ENCODE measurements at regions not wholly inside any gene's neighbourhood (a gene's known extent, or its start where the extent isn't known, plus 50 kb on each side); places are given as distances from the start of the nearest gene placed in this dataset.

GRCh38 chr5:3234566-3234965 lies 361.1 kb upstream of the IRX1 start:
- no peak overlapping the region for H3K9ac ChIP-seq (ENCODE audit: low read length)
- CTCF ChIA-PET: no interaction called here
- H3K9me3 ChIP-seq (ENCODE audit: control insufficient read depth in 1 of 2, insufficient read depth in 1 of 2, low read depth in 1 of 2, low read length in 2 of 2): peaks cover 19 to 28% of the 10 kb centered on the region in 2 experiments; a peak in 2 of 4 replicates
- H2AFZ ChIP-seq (ENCODE audit: low read depth, low read length, poor library complexity, severe bottlenecking): no peak overlapping the region
- no peak overlapping the region for H3K4me2 ChIP-seq (ENCODE audit: low read length)
- no peaks in the 10 kb centered on the region for H4K20me1 ChIP-seq (ENCODE audit: insufficient read depth)
- DNase-seq (ENCODE audit: low read depth, low spot score) (no peak), ATAC-seq (no peak)
- H3K9me2 ChIP-seq (ENCODE audit: insufficient read depth): no peaks in the 10 kb centered on the region
- no peaks in the 10 kb centered on the region for H3K79me2 ChIP-seq (ENCODE audit: insufficient read depth, low read length)
- intact Hi-C loops (cut with micrococcal nuclease): no loop called here
- no peaks in the 10 kb centered on the region for H3K4me1 ChIP-seq (ENCODE audit: control insufficient read depth in 1 of 2, insufficient read depth in 2 of 2, low read length in 2 of 2)
- no peak for TF ChIP-seq SP1 (IDR thresholded peaks at IDR 0.05; ENCODE audit: low read depth)
- no peak overlapping the region for H3K4me3 ChIP-seq (replicated peaks in 1 of 2; ENCODE audit: low read depth in 1 of 2, low read length in 2 of 2)
- H3K27me3 ChIP-seq (ENCODE audit: insufficient read depth, low read length): no peaks in the 10 kb centered on the region
- H3K36me3 ChIP-seq (ENCODE audit: control insufficient read depth in 1 of 2, insufficient read depth in 2 of 2, low read length in 2 of 2): no peaks in the 10 kb centered on the region
- POLR2A ChIA-PET: no interaction called here
- RAD21 ChIA-PET (ENCODE audit: low non-redundant PET in 1 of 2, low total read pairs in 2 of 2, uncharacterized antibody in 2 of 2, unreplicated experiment in 2 of 2): no interaction called here
- BruUV-seq (replicated peaks): no TSS peak
- no peak overlapping the region for H3K27ac ChIP-seq (ENCODE audit: low read depth, low read length)

- CTCF ChIA-PET: no interaction called here
- TF ChIP-seq, protein P1, sequence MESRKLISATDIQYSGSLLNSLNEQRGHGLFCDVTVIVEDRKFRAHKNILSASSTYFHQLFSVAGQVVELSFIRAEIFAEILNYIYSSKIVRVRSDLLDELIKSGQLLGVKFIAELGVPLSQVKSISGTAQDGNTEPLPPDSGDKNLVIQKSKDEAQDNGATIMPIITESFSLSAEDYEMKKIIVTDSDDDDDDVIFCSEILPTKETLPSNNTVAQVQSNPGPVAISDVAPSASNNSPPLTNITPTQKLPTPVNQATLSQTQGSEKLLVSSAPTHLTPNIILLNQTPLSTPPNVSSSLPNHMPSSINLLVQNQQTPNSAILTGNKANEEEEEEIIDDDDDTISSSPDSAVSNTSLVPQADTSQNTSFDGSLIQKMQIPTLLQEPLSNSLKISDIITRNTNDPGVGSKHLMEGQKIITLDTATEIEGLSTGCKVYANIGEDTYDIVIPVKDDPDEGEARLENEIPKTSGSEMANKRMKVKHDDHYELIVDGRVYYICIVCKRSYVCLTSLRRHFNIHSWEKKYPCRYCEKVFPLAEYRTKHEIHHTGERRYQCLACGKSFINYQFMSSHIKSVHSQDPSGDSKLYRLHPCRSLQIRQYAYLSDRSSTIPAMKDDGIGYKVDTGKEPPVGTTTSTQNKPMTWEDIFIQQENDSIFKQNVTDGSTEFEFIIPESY (IDR thresholded peaks at IDR 0.05; ENCODE audit: extremely low read depth, insufficient replicate concordance, low read length): no peak
- TF ChIP-seq EZH2phosphoT487 (IDR thresholded peaks at IDR 0.05; ENCODE audit: borderline replicate concordance) (no peak), CEBPB (IDR thresholded peaks at IDR 0.05; ENCODE audit: low read depth) (no peak), CTCF (IDR thresholded peaks at IDR 0.05 in 2 of 3, conservative IDR thresholded peaks at IDR 0.05 in 1 of 3; ENCODE audit: borderline replicate concordance in 1 of 3, insufficient read depth in 1 of 3, low read depth in 2 of 3, low read length in 2 of 3) (no peak), JUND (IDR thresholded peaks at IDR 0.05) (no peak), REST (IDR thresholded peaks at IDR 0.05; ENCODE audit: low read depth) (no peak), SRF (IDR thresholded peaks at IDR 0.05; ENCODE audit: low read depth) (no peak), POLR2AphosphoS5 (IDR thresholded peaks at IDR 0.05; ENCODE audit: low read depth, low read length) (no peak), ELF1 (IDR thresholded peaks at IDR 0.05; ENCODE audit: borderline replicate concordance, low read depth) (no peak), SP1 (IDR thresholded peaks at IDR 0.05; ENCODE audit: low read depth) (no peak), ZNF274 (IDR thresholded peaks at IDR 0.05; ENCODE audit: low read depth, low read length) (no peak), YY1 (IDR thresholded peaks at IDR 0.05; ENCODE audit: extremely low read depth, insufficient replicate concordance, low read depth, low read length) (no peak), EZH2 (IDR thresholded peaks at IDR 0.05) (no peak), RAD21 (IDR thresholded peaks at IDR 0.05; ENCODE audit: low read depth) (no peak)
Observed at GRCh38 chr5:3230941-3231340, 364.7 kb upstream of the IRX1 start.

More at GRCh38 chr5:3230941-3231340, 364.7 kb upstream of the IRX1 start:
- Histone ChIP-seq H3K4me3 (replicated peaks in 1 of 2; ENCODE audit: low read depth in 1 of 2, low read length in 2 of 2) (no peak overlapping the region), H3K4me1 (ENCODE audit: control insufficient read depth in 1 of 2, insufficient read depth in 2 of 2, low read length in 2 of 2) (no peaks in the 10 kb centered on the region), H3K9me3 (ENCODE audit: control insufficient read depth in 1 of 2, insufficient read depth in 1 of 2, low read depth in 1 of 2, low read length in 2 of 2) (peaks cover 13 to 20% of the 10 kb centered on the region in 2 experiments; a peak in 2 of 4 replicates), H3K4me2 (ENCODE audit: low read length) (no peak overlapping the region), H3K79me2 (ENCODE audit: insufficient read depth, low read length) (no peaks in the 10 kb centered on the region), H3K9ac (ENCODE audit: low read length) (no peak overlapping the region), H3K27ac (ENCODE audit: low read depth, low read length) (no peak overlapping the region), H3K9me2 (ENCODE audit: insufficient read depth) (no peaks in the 10 kb centered on the region), H4K20me1 (ENCODE audit: insufficient read depth) (no peaks in the 10 kb centered on the region), H2AFZ (ENCODE audit: low read depth, low read length, poor library complexity, severe bottlenecking) (no peak overlapping the region), H3K27me3 (ENCODE audit: insufficient read depth, low read length) (no peaks in the 10 kb centered on the region), H3K36me3 (ENCODE audit: control insufficient read depth in 1 of 2, insufficient read depth in 2 of 2, low read length in 2 of 2) (no peaks in the 10 kb centered on the region)
- DNase-seq (ENCODE audit: low read depth, low spot score) (no peak), ATAC-seq (no peak)
- RAD21 ChIA-PET (ENCODE audit: low non-redundant PET in 1 of 2, low total read pairs in 2 of 2, uncharacterized antibody in 2 of 2, unreplicated experiment in 2 of 2): no interaction called here
- POLR2A ChIA-PET: no interaction called here
- no TSS peak for BruUV-seq (replicated peaks)
- intact Hi-C loops (cut with micrococcal nuclease): no loop called here
